ENCODE measurements at regions not wholly inside any gene's neighbourhood (a gene's known extent, or its start where the extent isn't known, plus 50 kb on each side); places are given as distances from the start of the nearest gene placed in this dataset.

DNA sequence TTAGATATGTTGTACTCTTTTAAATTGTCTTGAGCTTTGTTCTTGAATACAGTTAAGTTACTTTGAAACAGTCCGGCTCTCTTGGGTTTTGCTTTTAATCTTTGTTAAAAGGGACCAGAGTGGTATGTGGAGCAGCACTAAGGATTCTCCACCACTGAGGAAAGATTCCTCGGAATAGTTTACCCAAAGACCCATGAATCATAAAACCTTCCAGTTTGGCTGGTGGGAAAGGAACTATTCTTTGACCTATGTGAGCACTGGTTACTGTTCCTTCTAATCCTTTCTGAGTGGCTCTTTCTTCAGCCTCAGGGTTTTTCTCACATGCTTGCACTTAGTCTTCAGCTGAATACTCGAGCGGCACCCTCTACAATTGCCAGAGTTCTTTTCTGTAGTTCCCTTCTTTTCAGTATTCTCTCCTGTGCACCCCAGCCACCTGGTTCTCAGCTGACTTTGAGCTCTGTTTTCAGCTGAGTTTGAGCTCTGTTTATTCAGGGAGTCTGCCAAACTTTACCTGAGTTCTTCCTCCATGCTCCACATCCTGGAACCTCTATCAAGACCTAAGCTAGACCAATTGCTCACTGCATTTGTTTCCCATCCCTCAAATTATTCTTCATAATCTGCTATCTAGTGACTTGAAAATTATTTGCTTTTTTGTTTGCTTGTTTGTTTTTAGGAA is 253.8 kb upstream of the PLXNA2 start:
- WGBS, 2 donors = 75 to 89% methylated on average over 4 of the region's 4 CpGs
- TF ChIP-seq POLR2A (IDR thresholded peaks at IDR 0.05) = no peak
- TF ChIP-seq, protein P1, sequence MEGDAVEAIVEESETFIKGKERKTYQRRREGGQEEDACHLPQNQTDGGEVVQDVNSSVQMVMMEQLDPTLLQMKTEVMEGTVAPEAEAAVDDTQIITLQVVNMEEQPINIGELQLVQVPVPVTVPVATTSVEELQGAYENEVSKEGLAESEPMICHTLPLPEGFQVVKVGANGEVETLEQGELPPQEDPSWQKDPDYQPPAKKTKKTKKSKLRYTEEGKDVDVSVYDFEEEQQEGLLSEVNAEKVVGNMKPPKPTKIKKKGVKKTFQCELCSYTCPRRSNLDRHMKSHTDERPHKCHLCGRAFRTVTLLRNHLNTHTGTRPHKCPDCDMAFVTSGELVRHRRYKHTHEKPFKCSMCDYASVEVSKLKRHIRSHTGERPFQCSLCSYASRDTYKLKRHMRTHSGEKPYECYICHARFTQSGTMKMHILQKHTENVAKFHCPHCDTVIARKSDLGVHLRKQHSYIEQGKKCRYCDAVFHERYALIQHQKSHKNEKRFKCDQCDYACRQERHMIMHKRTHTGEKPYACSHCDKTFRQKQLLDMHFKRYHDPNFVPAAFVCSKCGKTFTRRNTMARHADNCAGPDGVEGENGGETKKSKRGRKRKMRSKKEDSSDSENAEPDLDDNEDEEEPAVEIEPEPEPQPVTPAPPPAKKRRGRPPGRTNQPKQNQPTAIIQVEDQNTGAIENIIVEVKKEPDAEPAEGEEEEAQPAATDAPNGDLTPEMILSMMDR (IDR thresholded peaks at IDR 0.05) = no peak
- no peak for DNase-seq (ENCODE audit: low spot score in 2 of 2)
- H3K4me3 ChIP-seq (ENCODE audit: low read depth, poor library complexity, severe bottlenecking) = no peak overlapping the region
- intact Hi-C loops (cut with DNase I; ENCODE audit: low total_unique reads) = no loop called here

DNA sequence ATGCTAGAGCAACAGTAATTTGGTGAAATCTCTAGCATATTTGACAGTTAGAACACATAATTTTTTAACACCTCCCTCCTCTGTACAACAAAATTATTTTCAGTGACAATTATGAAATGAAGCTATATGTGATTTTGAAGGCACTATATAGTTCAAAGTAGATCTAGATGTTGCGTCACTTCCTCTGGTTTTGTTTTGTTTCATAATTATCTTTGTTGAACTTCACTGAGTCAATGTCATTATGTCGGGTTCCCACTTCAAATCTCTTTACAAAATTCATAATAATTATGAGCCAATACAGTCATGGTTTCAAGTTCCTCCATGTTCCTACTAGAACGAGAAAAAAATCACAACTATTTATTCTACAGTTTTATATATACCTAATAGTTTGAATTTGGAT is 254.8 kb upstream of the PLXNA2 start:
- intact Hi-C loops (cut with DNase I; ENCODE audit: low total_unique reads) = no loop called here
- TF ChIP-seq POLR2A (IDR thresholded peaks at IDR 0.05) = no peak
- TF ChIP-seq, protein P1 (IDR thresholded peaks at IDR 0.05) = no peak
- no peak overlapping the region for H3K4me3 ChIP-seq (ENCODE audit: low read depth, poor library complexity, severe bottlenecking)
- WGBS, 2 donors = 74 to 80% methylated on average over 3 of the region's 3 CpGs
- DNase-seq (ENCODE audit: low spot score in 2 of 2) = no peak

DNA sequence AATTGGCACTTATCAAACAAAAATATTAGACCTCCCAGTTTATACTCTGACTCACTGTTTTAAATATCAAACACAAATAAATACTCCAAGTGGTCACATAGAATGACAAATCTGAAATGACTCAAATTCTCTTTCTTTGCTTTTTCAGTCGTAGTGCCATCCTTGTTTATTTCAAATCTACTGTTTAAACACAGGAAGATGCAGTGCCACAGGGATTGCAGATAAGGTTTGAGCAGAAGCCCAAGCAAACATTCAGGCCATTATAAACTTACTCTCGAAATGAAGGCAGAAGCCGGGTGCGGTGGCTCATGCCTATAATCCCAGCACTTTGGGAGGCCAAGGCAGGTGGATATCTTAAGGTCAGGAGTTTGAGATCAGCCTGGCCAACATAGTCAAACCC is 255.4 kb upstream of the PLXNA2 start:
- 90 to 93% methylated on average over 4 of the region's 4 CpGs for WGBS, 2 donors
- no peak for TF ChIP-seq POLR2A (IDR thresholded peaks at IDR 0.05)
- TF ChIP-seq, protein P1 (IDR thresholded peaks at IDR 0.05) = no peak
- no peak for DNase-seq (ENCODE audit: low spot score in 2 of 2)
- intact Hi-C loops (cut with DNase I; ENCODE audit: low total_unique reads) = no loop called here
- H3K4me3 ChIP-seq (ENCODE audit: low read depth, poor library complexity, severe bottlenecking) = no peak overlapping the region

DNA sequence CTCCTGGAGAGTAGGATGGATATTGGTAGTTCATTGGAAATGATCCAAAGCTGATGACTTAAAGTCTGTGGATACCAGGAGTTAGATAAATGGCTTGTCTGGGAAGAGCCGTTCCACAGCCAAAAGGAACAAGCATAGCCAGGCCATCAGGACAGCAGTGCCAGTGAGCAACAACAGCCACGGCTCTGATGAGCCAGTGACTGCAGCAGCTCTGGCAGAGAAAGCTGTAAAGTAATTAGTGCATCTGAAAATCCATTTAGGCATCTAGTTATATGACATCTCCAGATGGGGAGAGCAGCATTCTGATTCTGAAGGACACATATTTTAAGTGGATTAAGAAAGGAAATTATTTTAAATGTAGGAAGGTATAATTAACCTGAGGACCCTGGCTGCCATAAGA is 256.2 kb upstream of the PLXNA2 start:
- H3K4me3 ChIP-seq (ENCODE audit: low read depth, poor library complexity, severe bottlenecking) = no peak overlapping the region
- WGBS, 2 donors = 27 to 28% methylated on average over 2 of the region's 2 CpGs
- no peak for TF ChIP-seq POLR2A (IDR thresholded peaks at IDR 0.05)
- TF ChIP-seq, protein P1 (IDR thresholded peaks at IDR 0.05) = no peak
- intact Hi-C loops (cut with DNase I; ENCODE audit: low total_unique reads) = no loop called here
- no peak for DNase-seq (ENCODE audit: low spot score in 2 of 2)

DNA sequence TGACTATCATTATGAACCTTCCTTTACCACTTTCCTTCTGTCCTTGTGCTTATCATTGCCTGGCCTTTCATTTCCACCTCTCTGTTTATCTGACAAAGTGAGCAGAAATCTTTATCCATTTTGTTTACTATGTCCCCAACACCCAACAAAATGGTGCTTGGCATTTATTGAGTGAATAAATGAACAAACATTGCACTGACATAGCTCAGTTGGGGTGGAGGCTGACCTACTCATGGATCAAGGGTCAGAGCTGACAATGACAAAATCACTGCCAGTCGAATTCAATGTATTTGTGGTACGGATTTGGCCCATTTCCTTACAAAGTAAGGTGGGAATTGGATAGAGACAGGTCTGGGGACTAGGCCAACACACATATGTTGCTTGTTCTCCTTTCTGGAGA is 257.4 kb upstream of the PLXNA2 start:
- no peak for TF ChIP-seq POLR2A (IDR thresholded peaks at IDR 0.05)
- DNase-seq (ENCODE audit: low spot score in 2 of 2) = no peak
- WGBS, 2 donors = 74 to 84% methylated on average over 2 of the region's 2 CpGs
- intact Hi-C loops (cut with DNase I; ENCODE audit: low total_unique reads) = no loop called here
- H3K4me3 ChIP-seq (ENCODE audit: low read depth, poor library complexity, severe bottlenecking) = no peak overlapping the region

DNA sequence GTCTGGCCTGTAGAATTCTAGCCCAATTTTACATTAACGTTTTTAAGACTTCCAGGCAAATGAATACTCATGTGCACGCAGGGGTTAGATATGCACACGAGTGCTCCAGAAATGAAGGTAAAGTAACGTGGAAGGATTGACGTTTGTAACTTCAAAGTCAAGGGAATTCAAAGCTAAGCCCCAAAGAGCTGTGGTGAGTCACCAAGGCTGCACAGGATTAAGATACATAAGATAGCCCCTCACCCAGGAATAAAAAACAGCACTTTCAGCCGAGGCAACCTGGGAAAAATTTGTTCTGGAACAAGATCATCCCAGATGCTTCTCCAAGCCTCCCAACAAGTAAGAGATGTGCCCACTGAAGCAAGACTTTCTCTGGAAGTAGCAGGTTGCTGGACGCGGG is 259.6 kb upstream of the PLXNA2 start:
- intact Hi-C loops (cut with DNase I; ENCODE audit: low total_unique reads) = no loop called here
- TF ChIP-seq, protein P1 (IDR thresholded peaks at IDR 0.05) = no peak
- no peak for TF ChIP-seq POLR2A (IDR thresholded peaks at IDR 0.05)
- no peak overlapping the region for H3K4me3 ChIP-seq (ENCODE audit: low read depth, poor library complexity, severe bottlenecking)
- no peak for DNase-seq (ENCODE audit: low spot score in 2 of 2)
- WGBS, 2 donors = 70 to 74% methylated on average over 8 of the region's 8 CpGs

Data from lower leg skin (tissue), 4 donors.